A673 (cell line): ENCODE measurements at regions not wholly inside any gene's neighbourhood (a gene's known extent, or its start where the extent isn't known, plus 50 kb on each side); places are given as distances from the start of the nearest gene placed in this dataset.

Experiments
- BruUV-seq: library from RNA; stranded (reverse); fragments of 400-500 nt; replicated peaks from 2 replicates; lab custom pipeline; 2021; lab: Mats Ljungman, UMichigan
- CTCF ChIA-PET: fragments of 300-600 bp; sonication (Branson Sonifier 250); formaldehyde crosslinking; loops from one replicate; lab custom pipeline; 2022; ENCODE audit warnings: antibody characterized with exemption; lab: Charles Lee
- POLR2A ChIA-PET: fragments of 300-600 bp; sonication (Branson Sonifier 250); formaldehyde crosslinking; loops from one replicate; lab custom pipeline; 2022; ENCODE audit warnings: antibody characterized with exemption; ENCODE audit not compliant: low non-redundant PET; lab: Charles Lee
- DNase-seq: peaks from one replicate; pipeline ENCODE4 v3.0.0-alpha.2; 2015; ENCODE audit warnings: low spot score
- H3K27ac ChIP-seq: fragments of 200-600 bp; sonication (generic); 2 replicates; pipeline ENCODE4 v1.5.1; 2016; ENCODE audit warnings: mixed run types, low read depth, mild to moderate bottlenecking, mixed read lengths, antibody characterized with exemption, low read length; ENCODE audit not compliant: poor library complexity, severe bottlenecking
- H3K27me3 ChIP-seq: fragments of 200-600 bp; sonication (generic); replicated peaks from 2 replicates; pipeline ENCODE4 v1.6.1; 2017; ENCODE audit warnings: mixed run types, low read depth, mild to moderate bottlenecking, mixed read lengths, antibody characterized with exemption, low read length; ENCODE audit not compliant: insufficient read depth, poor library complexity
- H3K36me3 ChIP-seq: fragments of 200-600 bp; sonication (generic); 2 replicates; pipeline ENCODE4 v1.6.1; 2016; ENCODE audit warnings: mixed run types, mild to moderate bottlenecking, mixed read lengths, antibody characterized with exemption, low read length; ENCODE audit not compliant: insufficient read depth, poor library complexity, severe bottlenecking
- H3K4me1 ChIP-seq: fragments of 200-600 bp; sonication (generic); 2 replicates; pipeline ENCODE4 v1.6.1; 2017; ENCODE audit warnings: mixed run types, mild to moderate bottlenecking, mixed read lengths, antibody characterized with exemption, low read length; ENCODE audit not compliant: insufficient read depth, poor library complexity, severe bottlenecking
- H3K4me3 ChIP-seq: fragments of 200-600 bp; sonication (generic); 2 replicates; pipeline ENCODE4 v1.5.1; 2016; ENCODE audit warnings: low read depth, mixed run types, mild to moderate bottlenecking, mixed read lengths, low read length; ENCODE audit not compliant: poor library complexity, severe bottlenecking
- H3K9me3 ChIP-seq: fragments of 200-600 bp; sonication (generic); 2 replicates; pipeline ENCODE4 v1.6.1; 2016; ENCODE audit warnings: mixed run types, low read depth, mild to moderate bottlenecking, mixed read lengths, antibody characterized with exemption, low read length; ENCODE audit not compliant: poor library complexity, severe bottlenecking
- CTCF ChIP-seq: fragments of 300-800, 200-600 bp; sonication (generic); conservative IDR thresholded peaks from 2 replicates; pipeline ENCODE4 v1.5.1; 2017; ENCODE audit warnings: low read depth, mild to moderate bottlenecking, antibody characterized with exemption, low read length, moderate library complexity, mixed read lengths
- EZH2 ChIP-seq: fragments of 200-600 bp; sonication (generic); IDR thresholded peaks from 2 replicates; pipeline ENCODE4 v1.6.1; 2017; ENCODE audit warnings: borderline replicate concordance, low read depth, mild to moderate bottlenecking, mixed read lengths, antibody characterized with exemption, low read length; ENCODE audit not compliant: poor library complexity, severe bottlenecking
- intact Hi-C: fragments of 100-400 bp; cut with micrococcal nuclease; formaldehyde crosslinking; loops from one replicate; pipeline ENCODE4 v1.10.0; 2022; ENCODE audit not compliant: unreplicated experiment

- Histone ChIP-seq H3K36me3 (no peaks in the 10 kb centered on the region), H3K4me1 (no peaks in the 10 kb centered on the region), H3K27me3 (peaks cover 2% of the 10 kb centered on the region), H3K27ac (no peak overlapping the region), H3K9me3 (no peaks in the 10 kb centered on the region), H3K4me3 (no peak overlapping the region)
- no peak for DNase-seq
- BruUV-seq: no TSS peak
- TF ChIP-seq EZH2 (no peak), CTCF (no peak)
- CTCF ChIA-PET: no interaction called here
- intact Hi-C loops: no loop called here
- POLR2A ChIA-PET: no interaction called here
These were observed 329.7 kb downstream of the MAFB start for GRCh38 chr20:40359131-40359912.

- TF ChIP-seq EZH2 (no peak), CTCF (no peak)
- no peaks in the 10 kb centered on the region for H3K4me1 ChIP-seq
- no peak for DNase-seq
- ChIA-PET CTCF (no interaction called here), POLR2A (no interaction called here)
- BruUV-seq: no TSS peak
- H3K9me3 ChIP-seq: no peaks in the 10 kb centered on the region
- H3K27ac ChIP-seq: no peak overlapping the region
- no peaks in the 10 kb centered on the region for H3K27me3 ChIP-seq
- no peaks in the 10 kb centered on the region for H3K36me3 ChIP-seq
- intact Hi-C loops: no loop called here
- H3K4me3 ChIP-seq: no peak overlapping the region
These were observed 334.2 kb downstream of the MAFB start for GRCh38 chr20:40354880-40355279.

- no peaks in the 10 kb centered on the region for H3K4me1 ChIP-seq
- H3K9me3 ChIP-seq: peaks cover 17% of the 10 kb centered on the region
- H3K4me3 ChIP-seq: no peak overlapping the region
- intact Hi-C loops: no loop called here
- no peaks in the 10 kb centered on the region for H3K36me3 ChIP-seq
- ChIA-PET CTCF (no interaction called here), POLR2A (no interaction called here)
- no peaks in the 10 kb centered on the region for H3K27me3 ChIP-seq
- no peak overlapping the region for H3K27ac ChIP-seq
- no peak for TF ChIP-seq CTCF
- no peak for TF ChIP-seq EZH2
- BruUV-seq: no TSS peak
- no peak for DNase-seq
These were observed 345.6 kb downstream of the MAFB start for GRCh38 chr20:40343390-40343789.
